ENCODE measurements at regions not wholly inside any gene's neighbourhood (a gene's known extent, or its start where the extent isn't known, plus 50 kb on each side); places are given as distances from the start of the nearest gene placed in this dataset.

DNA sequence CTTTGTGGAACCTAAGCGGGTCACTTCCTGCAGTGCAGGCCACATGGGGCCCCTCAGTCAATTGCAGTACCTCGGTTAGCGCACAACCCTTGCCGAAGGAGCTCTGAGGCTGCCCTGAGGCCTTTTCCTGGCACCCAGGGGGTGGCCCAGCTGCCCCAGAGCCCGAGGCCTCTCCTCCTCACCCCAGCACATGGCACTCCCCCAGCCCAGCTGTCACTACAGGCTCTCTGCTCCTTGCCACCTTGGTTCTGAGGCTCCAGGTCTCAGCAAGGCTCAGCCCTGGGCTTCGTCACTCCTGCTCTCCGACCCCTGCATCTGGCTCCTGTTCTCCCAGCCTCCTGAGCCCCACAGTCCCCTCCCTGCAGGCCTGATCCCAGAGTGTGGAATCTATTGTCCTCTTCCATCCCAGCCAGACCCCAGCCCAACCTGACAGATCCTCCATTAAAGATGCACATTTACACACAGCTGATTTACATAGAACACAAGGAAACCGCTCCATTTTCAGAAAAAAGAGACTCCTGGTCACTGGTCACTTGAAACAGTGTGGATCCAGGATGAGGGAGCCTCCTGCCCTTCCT, 192.8 kb upstream of the POU3F1 start:
- no peaks in the 10 kb centered on the region for H3K9me3 ChIP-seq (ENCODE audit: low read length)
- TF ChIP-seq, protein P1, sequence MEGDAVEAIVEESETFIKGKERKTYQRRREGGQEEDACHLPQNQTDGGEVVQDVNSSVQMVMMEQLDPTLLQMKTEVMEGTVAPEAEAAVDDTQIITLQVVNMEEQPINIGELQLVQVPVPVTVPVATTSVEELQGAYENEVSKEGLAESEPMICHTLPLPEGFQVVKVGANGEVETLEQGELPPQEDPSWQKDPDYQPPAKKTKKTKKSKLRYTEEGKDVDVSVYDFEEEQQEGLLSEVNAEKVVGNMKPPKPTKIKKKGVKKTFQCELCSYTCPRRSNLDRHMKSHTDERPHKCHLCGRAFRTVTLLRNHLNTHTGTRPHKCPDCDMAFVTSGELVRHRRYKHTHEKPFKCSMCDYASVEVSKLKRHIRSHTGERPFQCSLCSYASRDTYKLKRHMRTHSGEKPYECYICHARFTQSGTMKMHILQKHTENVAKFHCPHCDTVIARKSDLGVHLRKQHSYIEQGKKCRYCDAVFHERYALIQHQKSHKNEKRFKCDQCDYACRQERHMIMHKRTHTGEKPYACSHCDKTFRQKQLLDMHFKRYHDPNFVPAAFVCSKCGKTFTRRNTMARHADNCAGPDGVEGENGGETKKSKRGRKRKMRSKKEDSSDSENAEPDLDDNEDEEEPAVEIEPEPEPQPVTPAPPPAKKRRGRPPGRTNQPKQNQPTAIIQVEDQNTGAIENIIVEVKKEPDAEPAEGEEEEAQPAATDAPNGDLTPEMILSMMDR (conservative IDR thresholded peaks at IDR 0.05; ENCODE audit: low read length): no peak
- TF ChIP-seq EZH2phosphoT487 (IDR thresholded peaks at IDR 0.05; ENCODE audit: borderline replicate concordance, low read depth, low read length): no peak
- no peak overlapping the region for H3K27ac ChIP-seq (ENCODE audit: low read depth, low read length, poor library complexity, severe bottlenecking)
- BruUV-seq (replicated peaks): no TSS peak
- H3K9me2 ChIP-seq (ENCODE audit: insufficient read depth, low read length): no peaks in the 10 kb centered on the region
- H3K4me1 ChIP-seq (ENCODE audit: insufficient read depth, low read length, poor library complexity, severe bottlenecking): no peaks in the 10 kb centered on the region
- ChIA-PET CTCF (ENCODE audit: unreplicated experiment) (no interaction called here), POLR2A (no interaction called here)
- no peak overlapping the region for H3K4me3 ChIP-seq (ENCODE audit: low read depth, low read length, poor library complexity, severe bottlenecking)
- H3K4me2 ChIP-seq (ENCODE audit: low read length): no peak overlapping the region
- H4K20me1 ChIP-seq (ENCODE audit: insufficient read depth, low read length): no peaks in the 10 kb centered on the region
- intact Hi-C loops (cut with micrococcal nuclease; ENCODE audit: unreplicated experiment): no loop called here
- DNase-seq (ENCODE audit: low spot score): no peak
- H3K79me2 ChIP-seq (ENCODE audit: insufficient read depth, low read depth, low read length): no peaks in the 10 kb centered on the region
- no peak overlapping the region for H2AFZ ChIP-seq (ENCODE audit: low read length)
- H3K36me3 ChIP-seq (ENCODE audit: insufficient read depth, low read length): no peaks in the 10 kb centered on the region

DNA sequence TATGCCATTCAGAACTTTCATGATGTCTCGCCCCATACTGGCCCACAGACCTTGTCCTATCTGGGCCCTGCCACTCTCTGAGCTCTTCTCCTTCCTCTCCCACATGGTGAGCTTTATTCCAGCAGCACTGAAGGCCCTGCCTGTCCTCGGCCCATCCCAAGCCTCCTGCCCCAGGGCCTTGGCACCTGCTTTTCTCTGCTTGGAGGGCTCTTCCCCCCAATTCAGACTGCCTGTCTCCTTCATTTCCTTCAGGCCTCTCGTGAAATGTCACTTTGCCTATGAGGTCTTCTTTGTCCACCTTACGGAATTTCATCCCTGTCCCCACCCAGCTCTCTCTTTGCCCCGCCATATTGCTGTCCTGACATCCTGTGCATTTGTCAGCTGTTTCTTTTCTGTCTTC, 191.7 kb upstream of the POU3F1 start:
- no TSS peak for BruUV-seq (replicated peaks)
- Histone ChIP-seq H4K20me1 (ENCODE audit: insufficient read depth, low read length) (no peaks in the 10 kb centered on the region), H3K9me2 (ENCODE audit: insufficient read depth, low read length) (no peaks in the 10 kb centered on the region), H2AFZ (ENCODE audit: low read length) (no peak overlapping the region), H3K36me3 (ENCODE audit: insufficient read depth, low read length) (no peaks in the 10 kb centered on the region), H3K27ac (ENCODE audit: low read depth, low read length, poor library complexity, severe bottlenecking) (no peak overlapping the region), H3K9me3 (ENCODE audit: low read length) (no peaks in the 10 kb centered on the region), H3K4me1 (ENCODE audit: insufficient read depth, low read length, poor library complexity, severe bottlenecking) (no peaks in the 10 kb centered on the region), H3K79me2 (ENCODE audit: insufficient read depth, low read depth, low read length) (no peaks in the 10 kb centered on the region), H3K4me2 (ENCODE audit: low read length) (no peak overlapping the region), H3K4me3 (ENCODE audit: low read depth, low read length, poor library complexity, severe bottlenecking) (no peak overlapping the region)
- intact Hi-C loops (cut with micrococcal nuclease; ENCODE audit: unreplicated experiment): no loop called here
- CTCF ChIA-PET (ENCODE audit: unreplicated experiment): no interaction called here
- DNase-seq (ENCODE audit: low spot score): no peak
- POLR2A ChIA-PET: no interaction called here
- TF ChIP-seq EZH2phosphoT487 (IDR thresholded peaks at IDR 0.05; ENCODE audit: borderline replicate concordance, low read depth, low read length): no peak
- TF ChIP-seq, protein P1 (conservative IDR thresholded peaks at IDR 0.05; ENCODE audit: low read length): no peak

DNA sequence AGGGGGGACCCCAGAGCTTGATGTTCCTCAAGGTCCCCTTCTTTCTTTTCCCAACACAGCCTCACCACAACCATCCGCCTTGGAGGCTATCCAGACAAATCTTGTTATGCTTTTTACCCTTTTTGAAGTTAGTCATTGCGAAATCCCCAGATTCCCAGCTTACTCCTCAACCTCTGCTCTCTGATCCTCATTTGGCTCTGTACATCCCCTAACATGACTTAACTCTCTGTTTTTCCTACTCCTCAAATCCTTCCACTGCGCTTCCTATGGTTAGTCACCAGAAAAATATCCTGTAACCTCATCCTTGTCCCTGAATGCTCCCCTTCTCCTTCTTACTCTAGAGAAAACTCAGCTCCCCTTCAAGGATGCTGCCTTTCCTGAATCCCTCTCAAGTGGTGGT, 189.1 kb upstream of the POU3F1 start:
- no peak for DNase-seq (ENCODE audit: low spot score)
- H3K4me3 ChIP-seq (ENCODE audit: low read depth, low read length, poor library complexity, severe bottlenecking): no peak overlapping the region
- intact Hi-C loops (cut with micrococcal nuclease; ENCODE audit: unreplicated experiment): no loop called here
- H3K4me1 ChIP-seq (ENCODE audit: insufficient read depth, low read length, poor library complexity, severe bottlenecking): no peaks in the 10 kb centered on the region
- H3K36me3 ChIP-seq (ENCODE audit: insufficient read depth, low read length): no peaks in the 10 kb centered on the region
- TF ChIP-seq EZH2phosphoT487 (IDR thresholded peaks at IDR 0.05; ENCODE audit: borderline replicate concordance, low read depth, low read length): no peak
- TF ChIP-seq, protein P1 (conservative IDR thresholded peaks at IDR 0.05; ENCODE audit: low read length): no peak
- H3K9me2 ChIP-seq (ENCODE audit: insufficient read depth, low read length): no peaks in the 10 kb centered on the region
- H4K20me1 ChIP-seq (ENCODE audit: insufficient read depth, low read length): no peaks in the 10 kb centered on the region
- H3K9me3 ChIP-seq (ENCODE audit: low read length): no peaks in the 10 kb centered on the region
- POLR2A ChIA-PET: no interaction called here
- CTCF ChIA-PET (ENCODE audit: unreplicated experiment): no interaction called here
- H3K4me2 ChIP-seq (ENCODE audit: low read length): no peak overlapping the region
- BruUV-seq (replicated peaks): no TSS peak
- H3K27ac ChIP-seq (ENCODE audit: low read depth, low read length, poor library complexity, severe bottlenecking): no peak overlapping the region
- H2AFZ ChIP-seq (ENCODE audit: low read length): no peak overlapping the region
- H3K79me2 ChIP-seq (ENCODE audit: insufficient read depth, low read depth, low read length): no peaks in the 10 kb centered on the region
